Neural progenitor cell (in vitro differentiated cells): ENCODE measurements at regions not wholly inside any gene's neighbourhood (a gene's known extent, or its start where the extent isn't known, plus 50 kb on each side); places are given as distances from the start of the nearest gene placed in this dataset.
"Not testable (repeated sequence)": the region's sequence is repeated elsewhere in the genome, so short reads cannot be mapped to it uniquely, and the experiment has no call there.

Experiments used
- DNase-seq: peaks from one replicate; pipeline ENCODE4 v3.0.0-alpha.2; 2016; ENCODE audit warnings: low spot score
- H2AFZ ChIP-seq: fragments of 200-600 bp; sonication (generic); replicated peaks from 2 replicates; pipeline ENCODE4 v1.6.1; 2016; ENCODE audit warnings: antibody characterized with exemption
- H3F3A ChIP-seq: fragments of 200-600 bp; sonication (generic); 2 replicates; pipeline ENCODE4 v1.6.1; 2016; ENCODE audit warnings: antibody characterized with exemption, low read depth
- H3K27ac ChIP-seq: fragments of 200-600 bp; sonication (generic); 2 replicates; pipeline ENCODE4 v1.5.1; 2016; ENCODE audit warnings: mild to moderate bottlenecking
- H3K27me3 ChIP-seq: fragments of 200-600 bp; sonication (generic); 2 replicates; pipeline ENCODE4 v1.6.1; 2016; ENCODE audit warnings: mild to moderate bottlenecking, moderate library complexity
- H3K36me3 ChIP-seq: fragments of 200-600 bp; sonication (generic); 2 replicates; pipeline ENCODE4 v1.5.1; 2016
- H3K4me1 ChIP-seq: fragments of 200-600 bp; sonication (generic); 2 replicates; pipeline ENCODE4 v1.6.1; 2016; ENCODE audit warnings: mixed run types
- H3K4me2 ChIP-seq: fragments of 200-600 bp; sonication (generic); 2 replicates; pipeline ENCODE4 v1.6.1; 2016
- H3K4me3 ChIP-seq: fragments of 200-600 bp; sonication (generic); 2 replicates; pipeline ENCODE4 v1.5.1; 2016
- H3K79me2 ChIP-seq: fragments of 200-600 bp; sonication (generic); 2 replicates; pipeline ENCODE4 v1.6.1; 2016; ENCODE audit warnings: low read depth
- H3K9ac ChIP-seq: fragments of 200-600 bp; sonication (generic); 2 replicates; pipeline ENCODE4 v1.6.1; 2016
- H3K9me3 ChIP-seq: fragments of 200-600 bp; sonication (generic); 2 replicates; pipeline ENCODE4 v1.5.1; 2016; ENCODE audit warnings: low read depth
- H4K20me1 ChIP-seq: fragments of 200-600 bp; sonication (generic); 2 replicates; pipeline ENCODE4 v1.6.1; 2016; ENCODE audit warnings: low read depth
- H3K27ac Mint-ChIP-seq: 3 replicates; pipeline ENCODE4 v1.8.0; 2021; ENCODE audit warnings: mixed read lengths
- H3K27me3 Mint-ChIP-seq: 2 replicates; pipeline ENCODE4 v1.8.0; 2022; ENCODE audit warnings: low read depth, mild to moderate bottlenecking, inconsistent platforms, moderate library complexity, mixed read lengths; ENCODE audit not compliant: insufficient read depth
- H3K36me3 Mint-ChIP-seq: 3 replicates; pipeline ENCODE4 v1.8.0; 2021; ENCODE audit warnings: mixed read lengths
- H3K4me1 Mint-ChIP-seq: 3 replicates; pipeline ENCODE4 v1.8.0; 2021; ENCODE audit warnings: mixed read lengths
- H3K4me3 Mint-ChIP-seq: 3 replicates; pipeline ENCODE4 v1.8.0; 2021; ENCODE audit warnings: mild to moderate bottlenecking, moderate library complexity, mixed read lengths
- H3K9me3 Mint-ChIP-seq: 3 replicates; pipeline ENCODE4 v1.8.0; 2020; ENCODE audit warnings: mixed read lengths
- CTCF ChIP-seq: fragments of 200-600 bp; sonication (generic); IDR thresholded peaks from 2 replicates; pipeline ENCODE4 v1.5.1; 2017; ENCODE audit warnings: antibody characterized with exemption, mild to moderate bottlenecking
- EZH2 ChIP-seq: fragments of 200-600 bp; sonication (generic); IDR thresholded peaks from 2 replicates; pipeline ENCODE4 v1.6.1; 2017; ENCODE audit warnings: antibody characterized with exemption, mild to moderate bottlenecking, moderate library complexity
- EZH2phosphoT487 ChIP-seq: fragments of 200-600 bp; sonication (generic); IDR thresholded peaks from 2 replicates; pipeline ENCODE4 v1.6.1; 2017; ENCODE audit warnings: antibody characterized with exemption

- no peak overlapping the region for H3K4me3 Mint-ChIP-seq
- no peaks in the 10 kb centered on the region for H3K36me3 ChIP-seq
- H3K4me2 ChIP-seq: no peak overlapping the region
- H3K27ac ChIP-seq: no peak overlapping the region
- H3K9me3 ChIP-seq: no peaks in the 10 kb centered on the region
- peaks cover 18% of the 10 kb centered on the region for H3K4me1 Mint-ChIP-seq
- H3K4me3 ChIP-seq: no peak overlapping the region
- H2AFZ ChIP-seq: no peak overlapping the region
- H3K27me3 ChIP-seq: no peaks in the 10 kb centered on the region
- H3K36me3 Mint-ChIP-seq: no peaks in the 10 kb centered on the region
- TF ChIP-seq EZH2: no peak
- TF ChIP-seq CTCF: no peak
- TF ChIP-seq EZH2phosphoT487: no peak
- H3K9me3 Mint-ChIP-seq: no peaks in the 10 kb centered on the region
- no peaks in the 10 kb centered on the region for H3F3A ChIP-seq
- peaks cover 3% of the 10 kb centered on the region for H3K27me3 Mint-ChIP-seq
- DNase-seq: no peak
- no peaks in the 10 kb centered on the region for H4K20me1 ChIP-seq
- H3K27ac Mint-ChIP-seq: no peak overlapping the region
- H3K79me2 ChIP-seq: no peaks in the 10 kb centered on the region
- H3K4me1 ChIP-seq: no peaks in the 10 kb centered on the region
- H3K9ac ChIP-seq: no peak overlapping the region
Observed at GRCh38 chr12:123049398-123050240, 69.1 kb downstream of the ARL6IP4 start.

- not testable (repeated sequence) for H2AFZ ChIP-seq, H3K36me3 ChIP-seq, H3K27ac Mint-ChIP-seq, H3F3A ChIP-seq, H3K4me3 Mint-ChIP-seq, DNase-seq, H3K4me2 ChIP-seq, H4K20me1 ChIP-seq, H3K27me3 ChIP-seq, H3K36me3 Mint-ChIP-seq, H3K9me3 Mint-ChIP-seq, H3K27ac ChIP-seq, H3K4me1 ChIP-seq, H3K27me3 Mint-ChIP-seq, H3K9ac ChIP-seq, H3K4me3 ChIP-seq, H3K79me2 ChIP-seq, H3K9me3 ChIP-seq
- peaks cover 30% of the 10 kb centered on the region for H3K4me1 Mint-ChIP-seq
Observed at GRCh38 chr12:123047892-123048291, 67.4 kb downstream of the ARL6IP4 start.

- Histone ChIP-seq H3K36me3 (no peaks in the 10 kb centered on the region), H3K9ac (no peak overlapping the region), H3K27ac (no peak overlapping the region), H3F3A (no peaks in the 10 kb centered on the region), H3K9me3 (no peaks in the 10 kb centered on the region), H3K4me3 (no peak overlapping the region), H4K20me1 (no peaks in the 10 kb centered on the region), H3K79me2 (no peaks in the 10 kb centered on the region), H2AFZ (no peak overlapping the region), H3K4me2 (no peak overlapping the region), H3K4me1 (peaks cover 7% of the 10 kb centered on the region), H3K27me3 (no peaks in the 10 kb centered on the region)
- no peak for DNase-seq
- no peaks in the 10 kb centered on the region for H3K9me3 Mint-ChIP-seq
- no peaks in the 10 kb centered on the region for H3K36me3 Mint-ChIP-seq
- peaks cover 3% of the 10 kb centered on the region for H3K27me3 Mint-ChIP-seq
- TF ChIP-seq CTCF (no peak), EZH2 (no peak), EZH2phosphoT487 (no peak)
- H3K4me3 Mint-ChIP-seq: no peak overlapping the region
- peaks cover 35% of the 10 kb centered on the region for H3K4me1 Mint-ChIP-seq
- no peak overlapping the region for H3K27ac Mint-ChIP-seq
Observed at GRCh38 chr12:123047289-123047688, 66.8 kb downstream of the ARL6IP4 start.

- Histone ChIP-seq H3K4me3 (no peak overlapping the region), H2AFZ (no peak overlapping the region), H3K79me2 (no peaks in the 10 kb centered on the region), H3K27me3 (no peaks in the 10 kb centered on the region), H3K9me3 (no peaks in the 10 kb centered on the region), H3F3A (no peaks in the 10 kb centered on the region), H3K4me2 (no peak overlapping the region), H3K36me3 (no peaks in the 10 kb centered on the region), H4K20me1 (no peaks in the 10 kb centered on the region), H3K9ac (no peak overlapping the region), H3K4me1 (peaks cover 7% of the 10 kb centered on the region), H3K27ac (no peak overlapping the region)
- DNase-seq: no peak
- no peak overlapping the region for H3K4me3 Mint-ChIP-seq
- peaks cover 41% of the 10 kb centered on the region for H3K4me1 Mint-ChIP-seq
- no peak overlapping the region for H3K27ac Mint-ChIP-seq
- TF ChIP-seq EZH2 (no peak), EZH2phosphoT487 (no peak), CTCF (no peak)
- no peaks in the 10 kb centered on the region for H3K9me3 Mint-ChIP-seq
- H3K27me3 Mint-ChIP-seq: peaks cover 3% of the 10 kb centered on the region
- H3K36me3 Mint-ChIP-seq: no peaks in the 10 kb centered on the region
Observed at GRCh38 chr12:123046431-123046830, 66.0 kb downstream of the ARL6IP4 start.
